Skin epidermis (tissue), 12 donors: ENCODE measurements at regions not wholly inside any gene's neighbourhood (a gene's known extent, or its start where the extent isn't known, plus 50 kb on each side); places are given as distances from the start of the nearest gene placed in this dataset.
A peak's percentile ranks its signal among the peaks of the same experiment; 100 is the strongest.

Source experiments
- H3K27ac ChIP-seq, 21 experiments: fragments of 200-600 bp; sonication (generic) in 11 of 21; one replicate each; pipeline ENCODE4 v1.5.0; 2020; ENCODE audit warnings: mild to moderate bottlenecking in 3 of 21, inconsistent platforms in 2 of 21, moderate library complexity in 2 of 21
- H3K4me3 ChIP-seq, 7 experiments: fragments of 200-600 bp; sonication (generic) in 2 of 7; one replicate each; pipeline ENCODE4 v1.5.0; 2020; ENCODE audit warnings: inconsistent platforms in 2 of 7, mild to moderate bottlenecking in 2 of 7, moderate library complexity in 1 of 7

GRCh38 chr12:19572920-19573558, 133.7 kb downstream of the AEBP2 start:
- H3K4me3 ChIP-seq = no peak overlapping the region
- H3K27ac ChIP-seq = no peak overlapping the region

- H3K4me3 ChIP-seq = no peak overlapping the region
Observed at GRCh38 chr12:19573866-19574265, 134.6 kb downstream of the AEBP2 start.

GRCh38 chr12:19574601-19575000, 135.3 kb downstream of the AEBP2 start:
- peak overlapping the region in 5 of 21 experiments; percentile 21 to 74 (median 39) for H3K27ac ChIP-seq
- no peak overlapping the region for H3K4me3 ChIP-seq

More at GRCh38 chr12:19573866-19574265, 134.6 kb downstream of the AEBP2 start:
- H3K27ac ChIP-seq = peak overlapping the region in 2 of 21 experiments; percentile 1 to 70

DNA sequence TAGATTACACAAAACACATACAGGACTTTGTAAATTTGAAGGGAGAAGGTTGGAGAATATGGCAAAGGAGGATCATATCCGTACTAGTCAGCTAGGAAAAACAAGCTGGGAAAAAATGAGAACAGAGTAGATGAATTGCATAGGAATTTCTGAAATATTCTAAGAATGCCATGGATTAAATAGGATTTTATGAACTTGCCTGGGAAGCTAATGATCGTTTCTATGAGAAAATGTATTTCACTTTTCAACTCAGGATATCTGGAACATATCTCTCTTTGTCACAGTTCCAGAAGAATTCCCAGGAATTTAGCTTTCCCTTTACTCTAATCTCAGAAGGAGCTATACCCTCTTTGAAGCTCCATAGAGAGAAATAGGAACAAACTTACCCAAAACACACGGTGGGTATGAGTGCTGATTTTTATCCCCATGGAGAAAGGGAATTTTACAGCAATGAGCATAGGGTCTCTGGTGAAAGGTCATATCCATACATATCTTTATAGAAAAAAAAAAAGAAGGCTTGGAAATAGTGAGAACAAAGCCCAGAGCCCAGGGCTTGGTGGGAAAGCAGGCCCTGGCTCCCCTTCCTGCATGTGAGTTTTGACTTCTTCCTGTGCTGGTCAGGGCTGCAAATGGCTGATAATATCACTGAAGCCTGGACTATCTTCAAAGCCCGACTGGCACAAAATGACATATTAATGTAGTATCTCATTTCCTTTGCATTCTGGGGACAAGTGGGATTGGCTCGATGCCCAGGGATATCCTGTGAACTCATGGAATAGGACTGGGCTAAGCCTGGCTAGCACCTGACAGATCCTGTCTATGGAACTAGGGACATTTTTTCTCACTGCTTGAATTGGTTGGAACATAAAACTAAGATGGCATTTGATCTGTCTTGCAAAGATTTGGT, 136.3 kb downstream of the AEBP2 start:
- Histone ChIP-seq H3K4me3 (no peak overlapping the region), H3K27ac (peak overlapping the region in 8 of 21 experiments; percentile 17 to 74 (median 46))

DNA sequence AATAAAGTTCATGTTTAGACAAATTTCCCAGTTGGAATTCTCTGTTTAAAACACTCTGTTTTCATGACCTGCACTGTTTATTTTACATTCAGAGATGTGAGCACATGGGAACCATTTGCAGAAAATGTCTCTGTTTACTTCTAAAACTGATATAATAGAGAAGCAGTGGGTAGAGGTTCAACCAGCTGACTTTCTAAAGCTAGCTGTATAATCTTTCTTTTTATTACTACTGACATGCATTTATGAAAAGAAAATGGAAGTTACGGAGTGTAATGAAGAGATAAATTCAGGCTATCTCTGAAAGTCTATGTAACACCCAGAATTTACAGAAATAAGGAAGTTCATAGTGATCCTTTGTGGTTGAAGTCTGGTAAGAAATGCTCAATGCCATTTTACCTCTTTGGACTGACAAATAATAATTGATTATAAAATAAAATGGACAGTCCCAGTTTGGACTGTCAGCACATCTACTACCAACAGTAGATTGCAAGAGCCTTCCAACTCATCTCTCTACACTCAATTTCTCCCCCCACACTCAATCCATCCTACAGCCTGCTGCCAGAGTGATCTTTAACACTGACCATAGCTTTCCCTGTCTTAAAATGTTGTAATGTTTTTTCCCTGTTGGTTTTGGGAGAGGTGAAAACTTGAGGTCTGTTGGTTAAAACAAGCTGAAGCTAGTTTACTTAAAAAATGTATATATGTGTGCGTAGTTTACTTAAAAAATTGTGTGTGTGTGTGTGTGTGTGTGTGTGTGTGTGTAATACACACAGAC, 137.4 kb downstream of the AEBP2 start:
- H3K27ac ChIP-seq = peak overlapping the region in 2 of 21 experiments; percentile 60 to 74
- H3K4me3 ChIP-seq = no peak overlapping the region

- no peak overlapping the region for H3K4me3 ChIP-seq
- H3K27ac ChIP-seq = no peak overlapping the region
Observed at GRCh38 chr12:19577281-19577530, 137.9 kb downstream of the AEBP2 start.

GRCh38 chr12:19584732-19585131, 145.4 kb downstream of the AEBP2 start:
- H3K27ac ChIP-seq = no peak overlapping the region
- no peak overlapping the region for H3K4me3 ChIP-seq

DNA sequence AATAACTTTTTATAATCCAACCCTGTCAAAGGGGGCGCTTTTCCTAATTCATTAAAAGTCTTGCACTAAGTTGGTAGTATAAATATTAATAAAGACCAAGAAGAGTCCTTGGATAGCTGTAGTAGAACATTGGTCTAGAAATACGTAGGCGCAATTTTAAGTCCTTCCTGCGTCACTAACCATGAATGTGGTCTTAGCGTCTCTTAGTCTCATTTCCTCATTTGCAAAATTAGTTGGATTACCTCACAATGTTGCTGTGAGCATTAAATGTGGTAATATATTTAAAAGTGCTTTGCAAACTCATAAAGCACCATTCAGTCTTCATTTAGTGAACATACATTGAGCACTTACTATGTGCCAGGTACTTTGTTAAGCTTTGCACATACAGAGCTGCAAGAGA, 149.7 kb downstream of the AEBP2 start:
- Histone ChIP-seq H3K27ac (no peak overlapping the region), H3K4me3 (no peak overlapping the region)

DNA sequence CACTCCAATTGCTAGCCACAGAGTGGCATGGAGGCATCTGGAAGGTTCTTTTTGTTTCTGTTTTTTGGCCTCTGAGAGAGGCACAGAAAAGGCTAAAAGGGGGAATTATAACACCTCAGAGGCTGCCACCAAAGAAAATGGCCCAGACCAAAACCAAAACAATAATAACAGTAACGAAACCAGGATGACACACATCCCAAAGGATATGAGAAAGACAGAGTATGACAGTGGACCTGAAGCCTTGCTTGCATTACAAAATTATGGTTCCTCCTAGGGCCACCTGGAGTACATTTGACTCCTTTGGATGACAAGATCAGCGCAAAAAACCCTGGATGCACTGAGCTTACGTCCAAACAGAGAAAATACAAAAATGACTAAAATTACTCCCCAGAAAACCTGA, 152.7 kb downstream of the AEBP2 start:
- Histone ChIP-seq H3K27ac (no peak overlapping the region), H3K4me3 (no peak overlapping the region)

DNA sequence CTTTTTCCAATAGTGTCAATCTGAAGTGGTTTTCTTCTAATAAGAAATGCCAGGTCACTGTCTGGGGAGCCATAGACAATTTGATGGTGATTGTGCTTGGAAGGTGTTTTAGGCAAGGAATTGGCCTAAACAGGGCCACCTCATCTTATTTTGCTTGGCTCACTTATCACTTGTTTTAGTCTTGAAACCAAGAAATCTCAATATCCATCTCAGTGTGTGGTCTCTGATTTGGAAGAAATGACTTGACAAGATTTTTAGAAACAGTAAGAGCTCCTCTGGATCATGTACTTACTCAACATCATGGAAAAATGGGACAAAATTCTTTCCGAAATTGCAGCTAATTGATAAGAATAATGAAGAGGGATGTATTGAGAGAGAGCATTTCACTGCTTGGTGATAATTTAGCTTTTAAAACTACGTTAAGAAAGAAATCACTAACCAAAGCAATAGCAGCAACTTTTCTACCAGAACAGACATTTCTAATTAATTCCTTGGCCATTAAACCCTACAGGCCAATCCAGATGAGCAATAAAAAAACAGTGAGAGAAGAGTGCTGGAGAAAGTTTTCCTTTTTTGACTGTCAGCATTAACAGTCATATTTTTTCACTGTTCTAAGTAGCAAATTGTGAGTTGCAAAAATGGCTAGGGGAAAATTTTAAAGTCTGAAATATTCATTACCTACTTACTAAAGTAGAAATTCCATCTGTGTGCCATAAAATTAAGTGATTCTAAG, 157.3 kb downstream of the AEBP2 start:
- Histone ChIP-seq H3K4me3 (no peak overlapping the region), H3K27ac (peak overlapping the region in 5 of 21 experiments; percentile 1 to 69 (median 23))

GRCh38 chr12:19597167-19598026, 158.1 kb downstream of the AEBP2 start:
- Histone ChIP-seq H3K27ac (peak overlapping the region in 7 of 21 experiments; percentile 1 to 69 (median 23)), H3K4me3 (no peak overlapping the region)

DNA sequence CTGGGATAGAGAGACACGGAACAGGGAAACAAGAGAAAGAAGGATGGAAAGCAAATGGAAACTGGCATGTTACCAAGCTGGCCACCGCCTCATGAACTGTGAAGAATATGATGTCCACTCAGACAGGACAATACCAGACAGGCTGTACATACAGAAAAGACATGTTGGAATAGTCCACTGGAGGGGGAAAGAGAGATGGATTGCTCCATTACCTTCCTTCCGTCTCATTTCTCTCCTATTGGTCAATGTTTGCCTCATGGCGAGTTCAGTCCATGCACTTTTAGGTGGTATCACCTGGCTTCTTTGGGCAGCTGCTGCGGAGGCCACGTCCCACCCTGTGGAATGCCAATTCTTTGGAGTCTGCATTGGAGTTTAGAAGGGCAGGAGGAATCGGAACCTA, 166.4 kb downstream of the AEBP2 start:
- H3K27ac ChIP-seq = no peak overlapping the region
- no peak overlapping the region for H3K4me3 ChIP-seq

- Histone ChIP-seq H3K4me3 (no peak overlapping the region), H3K27ac (no peak overlapping the region)
Observed at GRCh38 chr12:19608039-19608438, 168.7 kb downstream of the AEBP2 start.

GRCh38 chr12:19613051-19613535, 173.8 kb downstream of the AEBP2 start:
- H3K4me3 ChIP-seq = no peak overlapping the region
- no peak overlapping the region for H3K27ac ChIP-seq

GRCh38 chr12:19614601-19615383, 175.5 kb downstream of the AEBP2 start:
- Histone ChIP-seq H3K27ac (no peak overlapping the region), H3K4me3 (no peak overlapping the region)

DNA sequence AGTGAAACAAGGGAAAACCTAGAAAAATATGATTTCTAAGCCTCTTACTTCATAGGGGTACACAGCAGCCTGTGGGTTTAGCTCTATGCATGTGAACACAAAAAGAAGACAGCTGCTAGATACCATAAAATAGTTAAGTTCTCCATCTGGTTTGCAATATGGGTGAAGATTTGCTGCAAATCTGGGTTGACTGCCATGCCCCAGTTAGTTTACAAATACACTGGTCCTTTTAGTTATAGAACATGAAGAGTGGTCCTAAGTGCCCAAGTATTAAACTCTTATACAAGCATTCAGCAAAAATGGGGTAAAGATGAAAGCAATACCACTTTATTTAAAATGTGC, 176.1 kb downstream of the AEBP2 start:
- Histone ChIP-seq H3K27ac (no peak overlapping the region), H3K4me3 (no peak overlapping the region)

- Histone ChIP-seq H3K27ac (no peak overlapping the region), H3K4me3 (no peak overlapping the region)
Observed at GRCh38 chr12:19616781-19617180, 177.5 kb downstream of the AEBP2 start.

GRCh38 chr12:19620222-19620621, 180.9 kb downstream of the AEBP2 start:
- Histone ChIP-seq H3K27ac (no peak overlapping the region), H3K4me3 (no peak overlapping the region)
